WTC11 (cell line): ENCODE measurements at regions not wholly inside any gene's neighbourhood (a gene's known extent, or its start where the extent isn't known, plus 50 kb on each side); places are given as distances from the start of the nearest gene placed in this dataset.

Experiments used
- CREB1 ChIP-seq: sonication (generic); formaldehyde crosslinking; IDR thresholded peaks from 2 replicates; pipeline ENCODE4 v1.8.0; 2023; ENCODE audit warnings: mild to moderate bottlenecking, missing genetic modification reagents
- SP1 ChIP-seq: sonication (generic); formaldehyde crosslinking; conservative IDR thresholded peaks from 2 replicates; pipeline ENCODE4 v1.8.1; 2022; ENCODE audit warnings: missing genetic modification reagents
- TF ChIP-seq, protein P1 (sequence below): fragments of 200-600 bp; IDR thresholded peaks from 2 replicates; pipeline ENCODE4 v1.8.0; 2022; ENCODE audit warnings: antibody characterized with exemption
- TF ChIP-seq, protein P2 (sequence below): sonication (generic); formaldehyde crosslinking; IDR thresholded peaks from 2 replicates; pipeline ENCODE4 v1.8.0; 2022; ENCODE audit warnings: mild to moderate bottlenecking, missing genetic modification reagents

DNA sequence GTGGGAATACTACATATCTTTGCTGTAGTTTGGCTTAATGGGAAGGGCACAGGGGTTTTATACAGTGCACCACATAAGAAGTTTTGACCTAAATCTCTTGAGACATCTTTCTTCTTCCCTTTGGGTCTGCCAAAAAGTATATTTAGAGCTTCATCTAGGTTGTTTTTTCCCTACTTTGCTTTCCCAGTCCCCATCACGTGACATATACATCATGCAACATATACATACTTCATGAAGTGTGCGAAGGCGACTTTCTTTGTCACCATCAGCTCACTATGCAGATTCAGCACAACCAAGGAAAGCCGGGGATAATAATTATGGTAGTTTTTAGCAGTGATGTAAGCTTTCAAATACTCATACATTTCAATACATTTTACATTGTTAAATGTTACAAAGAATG is 177.1 kb upstream of the PPP1R3A start:
- TF ChIP-seq, protein P1, sequence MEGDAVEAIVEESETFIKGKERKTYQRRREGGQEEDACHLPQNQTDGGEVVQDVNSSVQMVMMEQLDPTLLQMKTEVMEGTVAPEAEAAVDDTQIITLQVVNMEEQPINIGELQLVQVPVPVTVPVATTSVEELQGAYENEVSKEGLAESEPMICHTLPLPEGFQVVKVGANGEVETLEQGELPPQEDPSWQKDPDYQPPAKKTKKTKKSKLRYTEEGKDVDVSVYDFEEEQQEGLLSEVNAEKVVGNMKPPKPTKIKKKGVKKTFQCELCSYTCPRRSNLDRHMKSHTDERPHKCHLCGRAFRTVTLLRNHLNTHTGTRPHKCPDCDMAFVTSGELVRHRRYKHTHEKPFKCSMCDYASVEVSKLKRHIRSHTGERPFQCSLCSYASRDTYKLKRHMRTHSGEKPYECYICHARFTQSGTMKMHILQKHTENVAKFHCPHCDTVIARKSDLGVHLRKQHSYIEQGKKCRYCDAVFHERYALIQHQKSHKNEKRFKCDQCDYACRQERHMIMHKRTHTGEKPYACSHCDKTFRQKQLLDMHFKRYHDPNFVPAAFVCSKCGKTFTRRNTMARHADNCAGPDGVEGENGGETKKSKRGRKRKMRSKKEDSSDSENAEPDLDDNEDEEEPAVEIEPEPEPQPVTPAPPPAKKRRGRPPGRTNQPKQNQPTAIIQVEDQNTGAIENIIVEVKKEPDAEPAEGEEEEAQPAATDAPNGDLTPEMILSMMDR: no peak
- no peak for TF ChIP-seq SP1
- no peak for TF ChIP-seq CREB1 (CRISPR knock-in tag)
- TF ChIP-seq, protein P2, sequence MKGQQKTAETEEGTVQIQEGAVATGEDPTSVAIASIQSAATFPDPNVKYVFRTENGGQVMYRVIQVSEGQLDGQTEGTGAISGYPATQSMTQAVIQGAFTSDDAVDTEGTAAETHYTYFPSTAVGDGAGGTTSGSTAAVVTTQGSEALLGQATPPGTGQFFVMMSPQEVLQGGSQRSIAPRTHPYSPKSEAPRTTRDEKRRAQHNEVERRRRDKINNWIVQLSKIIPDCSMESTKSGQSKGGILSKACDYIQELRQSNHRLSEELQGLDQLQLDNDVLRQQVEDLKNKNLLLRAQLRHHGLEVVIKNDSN (CRISPR knock-in tag): no peak
